ENCODE measurements at regions not wholly inside any gene's neighbourhood (a gene's known extent, or its start where the extent isn't known, plus 50 kb on each side); places are given as distances from the start of the nearest gene placed in this dataset.

- H3K4me3 ChIP-seq (ENCODE audit: low read depth, low read length): no peak overlapping the region
- TF ChIP-seq, protein P1, sequence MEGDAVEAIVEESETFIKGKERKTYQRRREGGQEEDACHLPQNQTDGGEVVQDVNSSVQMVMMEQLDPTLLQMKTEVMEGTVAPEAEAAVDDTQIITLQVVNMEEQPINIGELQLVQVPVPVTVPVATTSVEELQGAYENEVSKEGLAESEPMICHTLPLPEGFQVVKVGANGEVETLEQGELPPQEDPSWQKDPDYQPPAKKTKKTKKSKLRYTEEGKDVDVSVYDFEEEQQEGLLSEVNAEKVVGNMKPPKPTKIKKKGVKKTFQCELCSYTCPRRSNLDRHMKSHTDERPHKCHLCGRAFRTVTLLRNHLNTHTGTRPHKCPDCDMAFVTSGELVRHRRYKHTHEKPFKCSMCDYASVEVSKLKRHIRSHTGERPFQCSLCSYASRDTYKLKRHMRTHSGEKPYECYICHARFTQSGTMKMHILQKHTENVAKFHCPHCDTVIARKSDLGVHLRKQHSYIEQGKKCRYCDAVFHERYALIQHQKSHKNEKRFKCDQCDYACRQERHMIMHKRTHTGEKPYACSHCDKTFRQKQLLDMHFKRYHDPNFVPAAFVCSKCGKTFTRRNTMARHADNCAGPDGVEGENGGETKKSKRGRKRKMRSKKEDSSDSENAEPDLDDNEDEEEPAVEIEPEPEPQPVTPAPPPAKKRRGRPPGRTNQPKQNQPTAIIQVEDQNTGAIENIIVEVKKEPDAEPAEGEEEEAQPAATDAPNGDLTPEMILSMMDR (IDR thresholded peaks at IDR 0.05; ENCODE audit: low read depth, low read length): no peak
Measured at GRCh38 chr1:8182034-8182761, 135.7 kb upstream of the SLC45A1 start.

DNA sequence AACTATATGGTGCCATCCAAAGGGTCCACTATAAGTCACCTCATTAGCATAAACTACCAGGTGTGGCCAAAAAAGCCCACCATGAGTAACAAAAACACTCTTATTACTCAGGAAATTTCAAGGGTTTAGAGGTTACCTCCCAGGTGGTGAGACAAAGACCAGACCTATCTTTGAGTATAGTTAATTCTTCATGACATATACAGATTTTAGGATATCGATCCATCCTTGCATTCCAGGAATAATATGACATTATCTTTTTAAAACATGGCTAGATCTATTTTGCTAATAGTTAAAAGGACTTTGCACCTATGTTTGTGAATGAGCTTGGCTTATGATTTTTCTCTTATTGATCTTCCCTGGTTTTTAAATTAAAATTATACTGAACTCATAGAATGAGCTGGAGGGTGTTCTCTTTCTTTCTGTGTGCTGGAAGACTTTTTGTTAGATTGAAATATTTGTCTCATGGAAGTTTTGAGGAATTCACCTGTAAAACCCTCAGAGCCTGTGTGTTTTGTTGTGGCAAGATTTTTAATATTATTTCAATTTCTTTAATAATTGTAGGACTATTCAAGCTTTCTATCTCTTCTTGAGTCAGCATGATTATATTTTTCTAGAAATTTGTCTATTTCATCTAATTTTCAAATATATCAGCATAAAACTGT lies 138.7 kb upstream of the SLC45A1 start:
- H3K4me3 ChIP-seq (ENCODE audit: low read depth, low read length): no peak overlapping the region
- TF ChIP-seq, protein P1 (IDR thresholded peaks at IDR 0.05; ENCODE audit: low read depth, low read length): no peak

- TF ChIP-seq, protein P1 (IDR thresholded peaks at IDR 0.05; ENCODE audit: low read depth, low read length): no peak
- no peak overlapping the region for H3K4me3 ChIP-seq (ENCODE audit: low read depth, low read length)
Measured at GRCh38 chr1:8176279-8176678, 141.6 kb upstream of the SLC45A1 start.

GRCh38 chr1:8174807-8175206 lies 143.1 kb upstream of the SLC45A1 start:
- H3K4me3 ChIP-seq (ENCODE audit: low read depth, low read length): no peak overlapping the region
- TF ChIP-seq, protein P1 (IDR thresholded peaks at IDR 0.05; ENCODE audit: low read depth, low read length): no peak

DNA sequence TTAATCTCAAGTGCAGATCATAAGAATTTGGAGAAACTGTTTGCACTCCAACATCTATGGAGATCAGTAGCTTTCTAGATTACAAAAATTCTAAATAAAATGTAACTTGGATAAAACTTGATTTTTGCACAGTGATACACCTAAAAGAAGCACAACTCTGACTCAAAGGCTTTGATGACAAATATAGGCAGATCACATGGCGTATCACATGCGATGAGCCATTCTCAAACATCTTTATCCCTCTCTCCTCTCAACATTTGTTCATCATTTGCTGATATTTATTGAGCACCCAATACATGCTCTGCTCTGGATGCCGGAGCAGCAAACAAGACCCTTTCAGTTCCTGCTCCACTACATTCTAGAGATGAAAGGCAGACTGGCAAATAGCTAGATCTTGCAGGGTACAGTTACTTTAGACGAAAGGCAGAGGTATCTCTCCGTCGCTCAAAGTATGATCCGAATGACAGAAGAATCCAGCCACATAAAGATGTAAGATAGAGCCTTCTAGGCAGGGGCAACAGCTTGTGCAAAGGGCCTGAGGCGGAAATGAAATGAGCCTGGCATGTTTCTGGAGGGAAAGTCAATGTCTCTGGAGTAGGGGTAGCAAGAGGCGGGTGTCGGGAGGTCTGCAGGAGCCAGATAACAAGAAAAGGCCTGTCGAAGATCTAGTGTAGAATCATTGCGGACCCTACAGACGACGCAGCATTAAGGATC lies 145.8 kb upstream of the ERRFI1 start:
- TF ChIP-seq, protein P1 (IDR thresholded peaks at IDR 0.05; ENCODE audit: low read depth, low read length): no peak
- H3K4me3 ChIP-seq (ENCODE audit: low read depth, low read length): no peak overlapping the region

- no peak overlapping the region for H3K4me3 ChIP-seq (ENCODE audit: low read depth, low read length)
- TF ChIP-seq, protein P1 (IDR thresholded peaks at IDR 0.05; ENCODE audit: low read depth, low read length): no peak
Measured at GRCh38 chr1:8170059-8170835, 144.1 kb upstream of the ERRFI1 start.

Data from WI38 (cell line).